Esophagus squamous epithelium (tissue), 4 donors: ENCODE measurements at regions not wholly inside any gene's neighbourhood (a gene's known extent, or its start where the extent isn't known, plus 50 kb on each side); places are given as distances from the start of the nearest gene placed in this dataset.

Source experiments
- CTCF ChIP-seq, 6 experiments: fragments of 450-650 bp in 4 of 6; fragments of 200-600 bp in 2 of 6; sonication (generic) in 2 of 6; IDR thresholded peaks; one replicate each; pipeline ENCODE4 v1.5.1; 2016 to 2019; ENCODE audit warnings: antibody characterized with exemption in 6 of 6, mild to moderate bottlenecking in 4 of 6, moderate library complexity in 4 of 6
- POLR2A ChIP-seq, 4 donors: fragments of 450-650 bp; IDR thresholded peaks; one replicate each; pipeline ENCODE4 v1.6.1; 2017; ENCODE audit warnings: antibody characterized with exemption in 4 of 4, mild to moderate bottlenecking in 4 of 4, moderate library complexity in 3 of 4

- no peak for TF ChIP-seq POLR2A (IDR thresholded peaks at IDR 0.05)
- TF ChIP-seq CTCF (IDR thresholded peaks at IDR 0.05): no peak
Measured at GRCh38 chr1:221605569-221605968, 136.3 kb downstream of the DUSP10 start.
